CD4-positive, alpha-beta T cell (primary cell): ENCODE measurements at regions not wholly inside any gene's neighbourhood (a gene's known extent, or its start where the extent isn't known, plus 50 kb on each side); places are given as distances from the start of the nearest gene placed in this dataset.

ENCODE experiments used
- ATAC-seq: fragments of 200-7000 bp; cut with Tn5 transposase; one replicate; pipeline ENCODE4 v1.10.0; 2022; ENCODE audit warnings: mild to moderate bottlenecking; ENCODE audit not compliant: poor library complexity
- CTCF ChIA-PET: fragments of 350-600 bp; sonication (Branson Sonifier 250); formaldehyde crosslinking; loops from one replicate; lab custom pipeline; 2021; ENCODE audit warnings: antibody characterized with exemption, inconsistent platforms; lab: Charles Lee
- POLR2A ChIA-PET: fragments of 350-600 bp; sonication (Branson Sonifier 250); formaldehyde crosslinking; loops from one replicate; lab custom pipeline; 2021; ENCODE audit warnings: antibody characterized with exemption, inconsistent platforms; lab: Charles Lee
- DNase-seq, 14 experiments: peaks; one replicate each; pipeline ENCODE4 v3.0.0-alpha.2; 2013 to 2020; ENCODE audit warnings: mixed read lengths in 2 of 14
- H3K27ac ChIP-seq, 2 donors: one replicate each; pipeline versions ENCODE4 v1.5.1 to v1.7.0; 2013; ENCODE audit warnings: low read length in 2 of 2, low read depth in 1 of 2, mild to moderate bottlenecking in 1 of 2
- H3K27me3 ChIP-seq, 2 experiments: 1 replicate in 1 of 2; 2 replicates in 1 of 2; pipeline versions ENCODE4 v1.6.1 to v1.7.0; 2013; ENCODE audit warnings: low read length in 2 of 2, control low read depth in 1 of 2, mild to moderate bottlenecking in 1 of 2, moderate library complexity in 1 of 2; ENCODE audit not compliant: insufficient read depth in 2 of 2, control insufficient read depth in 1 of 2
- H3K36me3 ChIP-seq: one replicate; pipeline ENCODE4 v1.6.1; 2013; ENCODE audit warnings: low read length, control low read depth; ENCODE audit not compliant: insufficient read depth
- H3K4me1 ChIP-seq: one replicate; pipeline ENCODE4 v1.6.1; 2013; ENCODE audit warnings: low read length, control low read depth; ENCODE audit not compliant: insufficient read depth
- H3K4me3 ChIP-seq: one replicate; pipeline ENCODE4 v1.5.1; 2013; ENCODE audit warnings: mild to moderate bottlenecking, low read length, moderate library complexity
- H3K9me3 ChIP-seq, 2 experiments: 1 replicate in 1 of 2; 2 replicates in 1 of 2; pipeline versions ENCODE4 v1.6.1 to v1.7.0; 2013; ENCODE audit warnings: low read length in 2 of 2, mild to moderate bottlenecking in 2 of 2, control low read depth in 1 of 2, moderate library complexity in 1 of 2; ENCODE audit not compliant: control insufficient read depth in 1 of 2, insufficient read depth in 1 of 2
- H3K27ac Mint-ChIP-seq: one replicate; pipeline ENCODE4 v1.8.0; 2020; ENCODE audit warnings: mixed read lengths
- H3K27me3 Mint-ChIP-seq: one replicate; pipeline ENCODE4 v1.8.0; 2021; ENCODE audit warnings: mixed read lengths
- H3K36me3 Mint-ChIP-seq: one replicate; pipeline ENCODE4 v1.8.0; 2021; ENCODE audit warnings: low read depth, mixed read lengths
- H3K4me1 Mint-ChIP-seq: one replicate; pipeline ENCODE4 v1.8.0; 2021; ENCODE audit warnings: low read depth, mixed read lengths
- H3K4me3 Mint-ChIP-seq: one replicate; pipeline ENCODE4 v1.8.0; 2020; ENCODE audit warnings: mild to moderate bottlenecking, mixed read lengths
- H3K9me3 Mint-ChIP-seq: one replicate; pipeline ENCODE4 v1.8.0; 2020; ENCODE audit warnings: mixed read lengths
- CTCF ChIP-seq: fragments of 200-600 bp; IDR thresholded peaks from one replicate; pipeline ENCODE4 v1.8.0; 2022; ENCODE audit warnings: antibody characterized with exemption, mild to moderate bottlenecking
- intact Hi-C, 2 experiments: fragments of 100-400 bp; cut with DNase I in 1 of 2; cut with micrococcal nuclease in 1 of 2; formaldehyde crosslinking; loops; one replicate each; pipeline versions ENCODE4 v1.15.1 to v1.9.0; 2023 to 2025; cut with DNase I, micrococcal nuclease

DNA sequence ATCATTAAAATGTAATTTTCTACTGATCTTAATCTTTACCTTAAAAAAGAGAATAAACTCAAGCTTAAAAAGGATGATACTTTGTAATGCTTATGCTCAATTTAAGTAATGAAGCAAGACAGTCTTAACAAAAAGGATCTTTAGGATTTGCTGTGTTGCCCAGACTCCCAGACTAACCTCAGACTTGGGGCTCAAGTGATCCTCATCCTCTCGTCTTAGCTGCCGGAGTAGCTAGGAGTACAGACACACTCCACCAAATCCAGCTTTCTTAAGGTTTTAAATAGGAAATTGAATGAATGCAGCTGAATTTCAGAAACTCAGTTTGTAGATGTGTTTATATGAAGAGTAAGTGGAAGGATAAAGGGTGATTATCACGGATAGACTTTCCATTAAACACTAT is 400.5 kb upstream of the DAB2 start:
- DNase-seq, result no peak
- Histone ChIP-seq H3K36me3 (no peaks in the 10 kb centered on the region), H3K4me3 (no peak overlapping the region), H3K9me3 (no peaks in the 10 kb centered on the region), H3K4me1 (no peaks in the 10 kb centered on the region), H3K27ac (no peak overlapping the region), H3K27me3 (no peaks in the 10 kb centered on the region)
- TF ChIP-seq CTCF, result no peak
- ChIA-PET CTCF (no interaction called here), POLR2A (no interaction called here)
- no peak overlapping the region for H3K27ac Mint-ChIP-seq
- intact Hi-C loops, result no loop called here
- H3K27me3 Mint-ChIP-seq, result no peaks in the 10 kb centered on the region
- no peaks in the 10 kb centered on the region for H3K36me3 Mint-ChIP-seq
- no peaks in the 10 kb centered on the region for H3K9me3 Mint-ChIP-seq
- ATAC-seq, result no peak
- no peak overlapping the region for H3K4me3 Mint-ChIP-seq
- H3K4me1 Mint-ChIP-seq, result no peaks in the 10 kb centered on the region

- CTCF ChIA-PET, result no interaction called here
- H3K27me3 Mint-ChIP-seq, result no peaks in the 10 kb centered on the region
- no peaks in the 10 kb centered on the region for H3K36me3 ChIP-seq
- intact Hi-C loops, result no loop called here
- no peak overlapping the region for H3K4me3 ChIP-seq
- POLR2A ChIA-PET, result no interaction called here
- no peaks in the 10 kb centered on the region for H3K27me3 ChIP-seq
- H3K4me3 Mint-ChIP-seq, result no peak overlapping the region
- no peaks in the 10 kb centered on the region for H3K9me3 ChIP-seq
- ATAC-seq (no peak), DNase-seq (no peak)
- TF ChIP-seq CTCF, result no peak
- no peaks in the 10 kb centered on the region for H3K4me1 Mint-ChIP-seq
- no peaks in the 10 kb centered on the region for H3K9me3 Mint-ChIP-seq
- no peaks in the 10 kb centered on the region for H3K36me3 Mint-ChIP-seq
- no peak overlapping the region for H3K27ac Mint-ChIP-seq
- no peak overlapping the region for H3K27ac ChIP-seq
- no peaks in the 10 kb centered on the region for H3K4me1 ChIP-seq
These were observed 397.2 kb upstream of the DAB2 start for GRCh38 chr5:39822020-39822419.

DNA sequence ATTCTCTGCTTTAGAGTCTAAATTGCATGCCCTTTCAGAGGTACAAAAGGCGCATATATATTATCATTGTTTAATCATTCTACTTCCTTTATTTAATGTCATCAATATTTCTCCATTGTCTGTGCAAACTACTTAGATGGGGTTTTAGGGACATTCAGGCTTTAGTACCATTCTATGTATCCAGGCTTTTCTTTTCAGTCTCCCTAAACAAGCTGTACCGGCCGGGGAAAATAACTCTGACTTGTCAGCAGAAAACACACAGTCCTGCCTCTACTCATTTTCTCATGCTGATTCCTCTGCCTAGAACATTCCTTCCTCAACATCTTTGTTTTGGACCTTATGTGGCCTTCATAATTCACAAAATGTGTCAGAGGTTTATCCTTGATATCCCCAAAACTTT is 392.1 kb upstream of the DAB2 start:
- H3K4me1 Mint-ChIP-seq, result no peaks in the 10 kb centered on the region
- H3K9me3 Mint-ChIP-seq, result no peaks in the 10 kb centered on the region
- CTCF ChIA-PET, result no interaction called here

More for the DNA sequence above, 392.1 kb upstream of the DAB2 start:
- POLR2A ChIA-PET, result no interaction called here
- no peaks in the 10 kb centered on the region for H3K4me1 ChIP-seq
- Mint-ChIP-seq H3K27ac (no peak overlapping the region), H3K36me3 (no peaks in the 10 kb centered on the region), H3K27me3 (peaks cover 27% of the 10 kb centered on the region), H3K4me3 (no peak overlapping the region)
- H3K9me3 ChIP-seq, result no peaks in the 10 kb centered on the region
- ATAC-seq (no peak), DNase-seq (no peak)
- no peaks in the 10 kb centered on the region for H3K36me3 ChIP-seq
- intact Hi-C loops, result no loop called here
- H3K27ac ChIP-seq, result no peak overlapping the region
- TF ChIP-seq CTCF, result no peak
- H3K4me3 ChIP-seq, result no peak overlapping the region
- no peaks in the 10 kb centered on the region for H3K27me3 ChIP-seq
